SK-N-SH (cell line): ENCODE measurements at regions not wholly inside any gene's neighbourhood (a gene's known extent, or its start where the extent isn't known, plus 50 kb on each side); places are given as distances from the start of the nearest gene placed in this dataset.
"Not testable (repeated sequence)": the region's sequence is repeated elsewhere in the genome, so short reads cannot be mapped to it uniquely, and the experiment has no call there.

Experiments used
- CTCF ChIA-PET: fragments of 300-600, 350-600 bp; formaldehyde crosslinking; extraction: SDS; loops from one replicate; lab custom pipeline; 2021; lab: Yijun Ruan, JAX
- POLR2A ChIA-PET: fragments of 350-600 bp; sonication (Branson Sonifier 250); formaldehyde crosslinking; extraction: SDS; loops from one replicate; lab custom pipeline; 2020; ENCODE audit warnings: antibody characterized with exemption, inconsistent platforms; lab: Yijun Ruan, JAX
- DNase-seq: peaks from one replicate; pipeline ENCODE4 v3.0.0; 2012
- H2AFZ ChIP-seq: fragments of 200-600 bp; sonication (generic); 2 replicates; pipeline ENCODE4 v1.8.1; 2016; ENCODE audit warnings: antibody characterized with exemption, mild to moderate bottlenecking, low read depth
- H3F3A ChIP-seq: fragments of 200-600 bp; sonication (generic); replicated peaks from 2 replicates; pipeline ENCODE3; 2016; ENCODE audit warnings: antibody characterized with exemption, mild to moderate bottlenecking; ENCODE audit not compliant: insufficient read depth
- H3K27ac ChIP-seq, 2 experiments: fragments of 200-500 bp in 1 of 2; fragments of 200-600 bp in 1 of 2; sonication (Bioruptor generic) in 1 of 2; sonication (generic), shearing (Covaris generic) in 1 of 2; 2 replicates each; pipeline versions ENCODE4 v1.5.1 to v1.6.1; 2014 to 2016; ENCODE audit warnings: low read depth in 2 of 2, inconsistent platforms in 1 of 2, low read length in 1 of 2, mild to moderate bottlenecking in 1 of 2, mixed read lengths in 1 of 2
- H3K27me3 ChIP-seq: fragments of 200-600 bp; sonication (generic), shearing (Covaris generic); 2 replicates; pipeline ENCODE4 v1.6.1; 2016; ENCODE audit warnings: mixed run types; ENCODE audit not compliant: insufficient read depth
- H3K36me3 ChIP-seq, 2 experiments: fragments of 200-500 bp in 1 of 2; fragments of 200-600 bp in 1 of 2; sonication (Bioruptor generic) in 1 of 2; sonication (generic) in 1 of 2; replicated peaks in 1 of 2; 2 replicates each; pipeline versions ENCODE3 to v1.5.1; 2014 to 2016; ENCODE audit warnings: low read length in 1 of 2, mild to moderate bottlenecking in 1 of 2; ENCODE audit not compliant: insufficient read depth in 2 of 2, control insufficient read depth in 1 of 2
- H3K4me1 ChIP-seq, 2 experiments: fragments of 200-500 bp in 1 of 2; fragments of 200-600 bp in 1 of 2; sonication (Bioruptor generic) in 1 of 2; sonication (generic), shearing (Covaris generic) in 1 of 2; 2 replicates each; pipeline versions ENCODE4 v1.5.1 to v1.6.1; 2014 to 2016; ENCODE audit warnings: low read depth in 1 of 2, low read length in 1 of 2, mixed run types in 1 of 2; ENCODE audit not compliant: insufficient read depth in 2 of 2, control insufficient read depth in 1 of 2
- H3K4me2 ChIP-seq: fragments of 200-600 bp; sonication (generic), shearing (Covaris generic); 2 replicates; pipeline ENCODE4 v1.6.1; 2017; ENCODE audit warnings: mixed run types
- H3K4me3 ChIP-seq, 2 experiments: fragments of 200-500 bp in 1 of 2; fragments of 200-600 bp in 1 of 2; sonication (Bioruptor generic) in 1 of 2; sonication (generic), shearing (Covaris generic) in 1 of 2; 2 replicates each; pipeline versions ENCODE4 v1.5.1 to v1.8.1; 2014 to 2016; ENCODE audit warnings: low read depth in 2 of 2, inconsistent platforms in 1 of 2, low read length in 1 of 2, mild to moderate bottlenecking in 1 of 2, mixed read lengths in 1 of 2, moderate library complexity in 1 of 2
- H3K79me2 ChIP-seq: fragments of 200-600 bp; sonication (generic); 2 replicates; pipeline ENCODE4 v1.8.1; 2017; ENCODE audit warnings: mild to moderate bottlenecking; ENCODE audit not compliant: insufficient read depth
- H3K9ac ChIP-seq: fragments of 200-600 bp; sonication (generic); 2 replicates; pipeline ENCODE4 v1.6.1; 2017; ENCODE audit warnings: mixed run types
- H3K9me2 ChIP-seq: fragments of 200-600 bp; sonication (generic); 2 replicates; pipeline ENCODE4 v1.6.1; 2017; ENCODE audit warnings: mixed run types
- H3K9me3 ChIP-seq: fragments of 200-600 bp; sonication (generic); 2 replicates; pipeline ENCODE4 v1.6.1; 2017; ENCODE audit warnings: mixed run types, mild to moderate bottlenecking, moderate library complexity
- H4K20me1 ChIP-seq: fragments of 200-600 bp; sonication (generic); 2 replicates; pipeline ENCODE4 v1.6.1; 2017; ENCODE audit warnings: mild to moderate bottlenecking, mixed run types; ENCODE audit not compliant: insufficient read depth
- CHD2 ChIP-seq: fragments of 150-350 bp; IDR thresholded peaks from 2 replicates; pipeline ENCODE4 v1.6.1; 2018; ENCODE audit warnings: low read length; ENCODE audit not compliant: partially characterized antibody
- CTCF ChIP-seq: fragments of 200-600 bp; sonication (generic); IDR thresholded peaks from 2 replicates; pipeline ENCODE4 v1.6.1; 2017; ENCODE audit warnings: antibody characterized with exemption, mild to moderate bottlenecking, moderate library complexity
- ELF1 ChIP-seq: IDR thresholded peaks from 2 replicates; pipeline ENCODE4 v1.4.0; 2012
- EP300 ChIP-seq, 2 experiments: IDR thresholded peaks; 2 replicates each; pipeline versions ENCODE4 v1.4.0 to v1.6.1; 2012; ENCODE audit warnings: borderline replicate concordance in 1 of 2, low read depth in 1 of 2, low read length in 1 of 2
- FOSL2 ChIP-seq: IDR thresholded peaks from 2 replicates; pipeline ENCODE4 v1.4.0; 2012; ENCODE audit warnings: low read depth, mild to moderate bottlenecking, moderate library complexity, borderline replicate concordance
- GABPA ChIP-seq: IDR thresholded peaks from 2 replicates; pipeline ENCODE4 v1.4.0; 2012; ENCODE audit warnings: low read depth, mild to moderate bottlenecking
- GATA2 ChIP-seq: sonication (generic); formaldehyde crosslinking; IDR thresholded peaks from 2 replicates; pipeline ENCODE4 v1.5.0; 2020; ENCODE audit warnings: mild to moderate bottlenecking, missing genetic modification reagents
- IRF3 ChIP-seq: fragments of 150-350 bp; IDR thresholded peaks from 2 replicates; pipeline ENCODE4 v1.6.1; 2016; ENCODE audit warnings: mild to moderate bottlenecking, low read depth, low read length
- JUND ChIP-seq: IDR thresholded peaks from 2 replicates; pipeline ENCODE4 v1.4.0; 2012
- NRF1 ChIP-seq: IDR thresholded peaks from 2 replicates; pipeline ENCODE4 v1.6.1; 2012; ENCODE audit warnings: low read depth, mild to moderate bottlenecking, low read length
- RAD21 ChIP-seq: IDR thresholded peaks from 2 replicates; pipeline ENCODE4 v1.6.1; 2012; ENCODE audit warnings: mild to moderate bottlenecking, low read length
- SMC3 ChIP-seq: IDR thresholded peaks from 2 replicates; pipeline ENCODE4 v1.6.1; 2012; ENCODE audit warnings: low read depth, low read length, improper control_type of control experiment
- USF2 ChIP-seq: fragments of 150-350 bp; IDR thresholded peaks from 2 replicates; pipeline ENCODE4 v1.6.1; 2017; ENCODE audit warnings: antibody characterized with exemption, low read length, low read depth, borderline replicate concordance
- YY1 ChIP-seq: IDR thresholded peaks from 2 replicates; pipeline ENCODE4 v1.4.0; 2012; ENCODE audit warnings: low read depth, mild to moderate bottlenecking
- WGBS: methylation state at CpG from one replicate; pipeline ENCODE4 v1.1.6; 2017; ENCODE audit warnings: low lambda C conversion rate; 5-methylcytosine and 5-hydroxymethylcytosine counted together

GRCh38 chr7:136424058-136424457, 444.4 kb upstream of the CHRM2 start:
- no peak for DNase-seq
- Histone ChIP-seq H3K9me3 (0 out of 2 replicates have a peak, but pooled peaks cover 6% of the 10 kb centered on the region), H3K4me3 (no peak overlapping the region), H3F3A (no peaks in the 10 kb centered on the region), H3K4me1 (no peaks in the 10 kb centered on the region), H3K4me2 (no peak overlapping the region), H3K9me2 (no peaks in the 10 kb centered on the region), H3K27me3 (no peaks in the 10 kb centered on the region), H3K79me2 (no peaks in the 10 kb centered on the region), H3K9ac (no peak overlapping the region), H2AFZ (no peak overlapping the region), H3K27ac (no peak overlapping the region), H4K20me1 (no peaks in the 10 kb centered on the region), H3K36me3 (no peaks in the 10 kb centered on the region)
- POLR2A ChIA-PET: no interaction called here
- TF ChIP-seq JUND (no peak), CTCF (no peak), FOSL2 (no peak), CHD2 (no peak), GATA2 (no peak)
- CTCF ChIA-PET: no interaction called here

GRCh38 chr7:136419740-136420139, 442.6 kb upstream of the MTPN start:
- H4K20me1 ChIP-seq, H3K79me2 ChIP-seq, H3K27ac ChIP-seq, H3K4me3 ChIP-seq, H3K9me3 ChIP-seq, H3K9ac ChIP-seq, H3K4me2 ChIP-seq, H3K36me3 ChIP-seq, H3K9me2 ChIP-seq, DNase-seq, H3K4me1 ChIP-seq, H2AFZ ChIP-seq, H3F3A ChIP-seq, POLR2A ChIA-PET, H3K27me3 ChIP-seq: not testable (repeated sequence)
- 74% methylated on average over 8 of the region's 21 CpGs for WGBS
- CTCF ChIA-PET: interaction anchor here (3.4 kb wide), 1 partner anchor 13 kb away, joined by 24 read pairs; no protein-coding TSS in a partner anchor

- Histone ChIP-seq H3K36me3 (no peaks in the 10 kb centered on the region), H3K79me2 (no peaks in the 10 kb centered on the region), H3K4me2 (no peak overlapping the region), H3K9ac (no peak overlapping the region), H3K4me3 (no peak overlapping the region), H3K27ac (no peak overlapping the region), H3F3A (no peaks in the 10 kb centered on the region), H3K27me3 (no peaks in the 10 kb centered on the region), H3K9me2 (no peaks in the 10 kb centered on the region; the same call in 1 of the 2 replicates), H3K4me1 (no peaks in the 10 kb centered on the region), H3K9me3 (peaks cover 3% of the 10 kb centered on the region; the same call in 1 of the 2 replicates), H2AFZ (no peak overlapping the region), H4K20me1 (no peaks in the 10 kb centered on the region)
- CTCF ChIA-PET: no interaction called here
- POLR2A ChIA-PET: no interaction called here
- 26% methylated on average over 3 of the region's 3 CpGs for WGBS
- no peak for DNase-seq
- TF ChIP-seq USF2 (no peak), GABPA (no peak), IRF3 (no peak), RAD21 (no peak), EP300 (IDR thresholded peaks at IDR 0.05; ENCODE audit: borderline replicate concordance in 1 of 2, low read depth in 1 of 2, low read length in 1 of 2) (no peak), CHD2 (no peak), SMC3 (no peak), NRF1 (no peak), CTCF (no peak), YY1 (no peak), ELF1 (no peak), JUND (no peak)
Observed at GRCh38 chr7:136412952-136413351, 435.8 kb upstream of the MTPN start.
